Mesendoderm (in vitro differentiated cells): ENCODE measurements at regions not wholly inside any gene's neighbourhood (a gene's known extent, or its start where the extent isn't known, plus 50 kb on each side); places are given as distances from the start of the nearest gene placed in this dataset.
"Not testable (repeated sequence)": the region's sequence is repeated elsewhere in the genome, so short reads cannot be mapped to it uniquely, and the experiment has no call there.

Source experiments
- DNase-seq: peaks from one replicate; pipeline ENCODE4 v3.0.0; 2013
- H2AK5ac ChIP-seq: 2 replicates; pipeline ENCODE4 v1.6.1; 2013; ENCODE audit warnings: low read length, inconsistent platforms
- H2BK120ac ChIP-seq: 2 replicates; pipeline ENCODE4 v1.6.1; 2013; ENCODE audit warnings: low read depth, mild to moderate bottlenecking, low read length, moderate library complexity, mixed read lengths
- H2BK15ac ChIP-seq: replicated peaks from 2 replicates; pipeline ENCODE4 v1.6.1; 2013; ENCODE audit warnings: low read depth, mild to moderate bottlenecking, moderate library complexity
- H2BK5ac ChIP-seq: 2 replicates; pipeline ENCODE4 v1.6.1; 2013; ENCODE audit warnings: low read length, inconsistent platforms
- H3K18ac ChIP-seq: 2 replicates; pipeline ENCODE4 v1.6.1; 2013; ENCODE audit warnings: mild to moderate bottlenecking, low read length, mixed read lengths
- H3K23ac ChIP-seq: one replicate; pipeline ENCODE4 v1.6.1; 2013; ENCODE audit warnings: low read length
- H3K27ac ChIP-seq: 2 replicates; pipeline ENCODE4 v1.5.1; 2013; ENCODE audit warnings: low read depth, mild to moderate bottlenecking, inconsistent platforms, low read length, moderate library complexity
- H3K27me3 ChIP-seq: 2 replicates; pipeline ENCODE4 v1.6.1; 2013; ENCODE audit warnings: low read length, control low read depth, mild to moderate bottlenecking, inconsistent platforms; ENCODE audit not compliant: insufficient read depth, poor library complexity
- H3K36me3 ChIP-seq: 2 replicates; pipeline ENCODE4 v1.6.1; 2013; ENCODE audit warnings: low read length, inconsistent platforms; ENCODE audit not compliant: control insufficient read depth, insufficient read depth
- H3K4ac ChIP-seq: one replicate; pipeline ENCODE4 v1.6.1; 2013; ENCODE audit warnings: low read depth, mild to moderate bottlenecking, low read length, moderate library complexity
- H3K4me1 ChIP-seq: 2 replicates; pipeline ENCODE4 v1.6.1; 2013; ENCODE audit warnings: low read depth, low read length, inconsistent platforms; ENCODE audit not compliant: control insufficient read depth
- H3K4me2 ChIP-seq: 2 replicates; pipeline ENCODE4 v1.6.1; 2013; ENCODE audit warnings: low read length
- H3K4me3 ChIP-seq: 2 replicates; pipeline ENCODE4 v1.5.1; 2013; ENCODE audit warnings: mild to moderate bottlenecking, low read length
- H3K56ac ChIP-seq: one replicate; pipeline ENCODE4 v1.6.1; 2013; ENCODE audit warnings: low read length
- H3K79me1 ChIP-seq: 2 replicates; pipeline ENCODE4 v1.6.1; 2013; ENCODE audit warnings: low read length, inconsistent platforms
- H3K79me2 ChIP-seq: 2 replicates; pipeline ENCODE4 v1.6.1; 2013; ENCODE audit warnings: mild to moderate bottlenecking, low read length; ENCODE audit not compliant: control insufficient read depth, insufficient read depth
- H3K9ac ChIP-seq: 2 replicates; pipeline ENCODE4 v1.6.1; 2013; ENCODE audit warnings: low read length, inconsistent platforms
- H4K5ac ChIP-seq: one replicate; pipeline ENCODE4 v1.6.1; 2013; ENCODE audit warnings: low read length
- H4K8ac ChIP-seq: one replicate; pipeline ENCODE4 v1.6.1; 2013; ENCODE audit warnings: low read depth, mild to moderate bottlenecking, control low read depth, low read length, moderate library complexity
- WGBS: extraction: QIAGEN DNeasy Blood & Tissue Kit; methylation state at CpG from one replicate; pipeline ENCODE4 v1.1.7; 2013; ENCODE audit warnings: low lambda C conversion rate, missing lambda C conversion rate; ENCODE audit not compliant: insufficient coverage; ENCODE audit errors: extremely low coverage; 5-methylcytosine and 5-hydroxymethylcytosine counted together

- H3K4me1 ChIP-seq = no peaks in the 10 kb centered on the region
- H2BK5ac ChIP-seq = no peak overlapping the region
- H3K4me3 ChIP-seq = no peak overlapping the region
- H3K56ac ChIP-seq = no peak overlapping the region
- H4K8ac ChIP-seq = no peak overlapping the region
- no peaks in the 10 kb centered on the region for H3K79me1 ChIP-seq
- H2BK15ac ChIP-seq = peak overlapping the region; percentile 38
- no peaks in the 10 kb centered on the region for H3K79me2 ChIP-seq
- no peak overlapping the region for H3K9ac ChIP-seq
- no peak overlapping the region for H2BK120ac ChIP-seq
- DNase-seq = peak; percentile 75
- H3K4me2 ChIP-seq = no peak overlapping the region
- no peak overlapping the region for H2AK5ac ChIP-seq
- H4K5ac ChIP-seq = no peak overlapping the region
- H3K27me3 ChIP-seq = no peaks in the 10 kb centered on the region
- H3K27ac ChIP-seq = no peak overlapping the region
- H3K18ac ChIP-seq = no peak overlapping the region
- no CpG with 5 or more reads among the region's 1 CpG for WGBS
- H3K4ac ChIP-seq = no peak overlapping the region
- no peak overlapping the region for H3K23ac ChIP-seq
- no peaks in the 10 kb centered on the region for H3K36me3 ChIP-seq
Observed at GRCh38 chr14:22289570-22289969, 299.5 kb downstream of the DAD1 start.

- Histone ChIP-seq H3K56ac (no peak overlapping the region), H2AK5ac (no peak overlapping the region), H3K4me2 (no peak overlapping the region), H3K27me3 (no peaks in the 10 kb centered on the region), H3K79me2 (no peaks in the 10 kb centered on the region), H3K18ac (no peak overlapping the region), H3K27ac (no peak overlapping the region), H3K4ac (no peak overlapping the region), H4K8ac (no peak overlapping the region), H4K5ac (no peak overlapping the region), H3K36me3 (no peaks in the 10 kb centered on the region), H3K23ac (no peak overlapping the region), H3K9ac (no peak overlapping the region), H3K4me1 (peaks cover 2% of the 10 kb centered on the region), H2BK120ac (no peak overlapping the region), H2BK5ac (no peak overlapping the region), H2BK15ac (no peak overlapping the region), H3K4me3 (no peak overlapping the region), H3K79me1 (no peaks in the 10 kb centered on the region)
- no CpG with 5 or more reads among the region's 3 CpGs for WGBS
- no peak for DNase-seq
Observed at GRCh38 chr14:22285991-22286390, 303.0 kb downstream of the DAD1 start.

GRCh38 chr14:22282949-22283348, 306.1 kb downstream of the DAD1 start:
- no peaks in the 10 kb centered on the region for H3K27me3 ChIP-seq
- no peak for DNase-seq

GRCh38 chr14:22282417-22282816, 306.6 kb downstream of the DAD1 start:
- H3K4me2 ChIP-seq = no peak overlapping the region
- no peak overlapping the region for H3K56ac ChIP-seq
- H4K8ac ChIP-seq = no peak overlapping the region
- peaks cover 2% of the 10 kb centered on the region for H3K4me1 ChIP-seq
- no peak overlapping the region for H2BK5ac ChIP-seq
- no peak overlapping the region for H4K5ac ChIP-seq
- no CpG with 5 or more reads among the region's 5 CpGs for WGBS
- H2BK120ac ChIP-seq = no peak overlapping the region
- H3K36me3 ChIP-seq = no peaks in the 10 kb centered on the region
- no peak overlapping the region for H3K9ac ChIP-seq
- no peaks in the 10 kb centered on the region for H3K79me2 ChIP-seq
- H2AK5ac ChIP-seq = no peak overlapping the region
- no peak overlapping the region for H3K23ac ChIP-seq
- no peak for DNase-seq
- H3K27ac ChIP-seq = no peak overlapping the region
- no peak overlapping the region for H2BK15ac ChIP-seq
- H3K4me3 ChIP-seq = no peak overlapping the region
- no peaks in the 10 kb centered on the region for H3K27me3 ChIP-seq
- no peak overlapping the region for H3K18ac ChIP-seq
- H3K79me1 ChIP-seq = no peaks in the 10 kb centered on the region
- H3K4ac ChIP-seq = no peak overlapping the region

More at GRCh38 chr14:22282949-22283348, 306.1 kb downstream of the DAD1 start:
- Histone ChIP-seq H2BK120ac (no peak overlapping the region), H3K27ac (no peak overlapping the region), H3K4ac (no peak overlapping the region), H3K36me3 (no peaks in the 10 kb centered on the region), H4K8ac (no peak overlapping the region), H3K79me1 (no peaks in the 10 kb centered on the region), H3K4me2 (no peak overlapping the region), H2BK5ac (no peak overlapping the region), H3K56ac (no peak overlapping the region), H3K4me1 (peaks cover 2% of the 10 kb centered on the region), H3K23ac (no peak overlapping the region), H2BK15ac (no peak overlapping the region), H3K4me3 (no peak overlapping the region), H2AK5ac (no peak overlapping the region), H4K5ac (no peak overlapping the region), H3K9ac (no peak overlapping the region), H3K79me2 (no peaks in the 10 kb centered on the region), H3K18ac (peak overlapping the region; percentile 69)
- WGBS = no CpG with 5 or more reads among the region's 5 CpGs

- H3K23ac ChIP-seq, H3K36me3 ChIP-seq, H3K56ac ChIP-seq, H3K79me1 ChIP-seq, H3K4me2 ChIP-seq, H3K4me3 ChIP-seq, H2BK120ac ChIP-seq, H3K79me2 ChIP-seq, DNase-seq, H3K27ac ChIP-seq, H4K8ac ChIP-seq, H4K5ac ChIP-seq, H3K27me3 ChIP-seq, H3K4me1 ChIP-seq, H2AK5ac ChIP-seq, H3K9ac ChIP-seq, H2BK15ac ChIP-seq, H2BK5ac ChIP-seq, H3K18ac ChIP-seq, H3K4ac ChIP-seq: not testable (repeated sequence)
- no CpG with 5 or more reads among the region's 7 CpGs for WGBS
Observed at GRCh38 chr14:22281447-22281874, 307.6 kb downstream of the DAD1 start.

- H4K8ac ChIP-seq = no peak overlapping the region
- no peak overlapping the region for H2BK120ac ChIP-seq
- H3K56ac ChIP-seq = no peak overlapping the region
- no peak overlapping the region for H3K4me2 ChIP-seq
- no peak overlapping the region for H3K27ac ChIP-seq
- no peak for DNase-seq
- H2AK5ac ChIP-seq = no peak overlapping the region
- WGBS = no CpG with 5 or more reads among the region's 5 CpGs
- no peak overlapping the region for H4K5ac ChIP-seq
- H3K36me3 ChIP-seq = no peaks in the 10 kb centered on the region
- no peak overlapping the region for H3K23ac ChIP-seq
- H3K79me2 ChIP-seq = no peaks in the 10 kb centered on the region
- no peak overlapping the region for H3K4me3 ChIP-seq
- no peak overlapping the region for H2BK5ac ChIP-seq
- H2BK15ac ChIP-seq = no peak overlapping the region
- no peak overlapping the region for H3K18ac ChIP-seq
- no peak overlapping the region for H3K4ac ChIP-seq
- no peaks in the 10 kb centered on the region for H3K79me1 ChIP-seq
- no peaks in the 10 kb centered on the region for H3K27me3 ChIP-seq
- peaks cover 2% of the 10 kb centered on the region for H3K4me1 ChIP-seq
- no peak overlapping the region for H3K9ac ChIP-seq
Observed at GRCh38 chr14:22280497-22281316, 308.3 kb downstream of the DAD1 start.
